ENCODE measurements at regions not wholly inside any gene's neighbourhood (a gene's known extent, or its start where the extent isn't known, plus 50 kb on each side); places are given as distances from the start of the nearest gene placed in this dataset.
"Not testable (repeated sequence)": the region's sequence is repeated elsewhere in the genome, so short reads cannot be mapped to it uniquely, and the experiment has no call there.

GRCh38 chr18:22283855-22284254 lies 114.5 kb downstream of the GATA6 start:
- not testable (repeated sequence) for DNase-seq

- no peak for DNase-seq
Measured at GRCh38 chr18:22283397-22283796, 114.0 kb downstream of the GATA6 start.

- peak; percentile 14 for DNase-seq
Measured at GRCh38 chr18:22283116-22283395, 113.7 kb downstream of the GATA6 start.

DNA sequence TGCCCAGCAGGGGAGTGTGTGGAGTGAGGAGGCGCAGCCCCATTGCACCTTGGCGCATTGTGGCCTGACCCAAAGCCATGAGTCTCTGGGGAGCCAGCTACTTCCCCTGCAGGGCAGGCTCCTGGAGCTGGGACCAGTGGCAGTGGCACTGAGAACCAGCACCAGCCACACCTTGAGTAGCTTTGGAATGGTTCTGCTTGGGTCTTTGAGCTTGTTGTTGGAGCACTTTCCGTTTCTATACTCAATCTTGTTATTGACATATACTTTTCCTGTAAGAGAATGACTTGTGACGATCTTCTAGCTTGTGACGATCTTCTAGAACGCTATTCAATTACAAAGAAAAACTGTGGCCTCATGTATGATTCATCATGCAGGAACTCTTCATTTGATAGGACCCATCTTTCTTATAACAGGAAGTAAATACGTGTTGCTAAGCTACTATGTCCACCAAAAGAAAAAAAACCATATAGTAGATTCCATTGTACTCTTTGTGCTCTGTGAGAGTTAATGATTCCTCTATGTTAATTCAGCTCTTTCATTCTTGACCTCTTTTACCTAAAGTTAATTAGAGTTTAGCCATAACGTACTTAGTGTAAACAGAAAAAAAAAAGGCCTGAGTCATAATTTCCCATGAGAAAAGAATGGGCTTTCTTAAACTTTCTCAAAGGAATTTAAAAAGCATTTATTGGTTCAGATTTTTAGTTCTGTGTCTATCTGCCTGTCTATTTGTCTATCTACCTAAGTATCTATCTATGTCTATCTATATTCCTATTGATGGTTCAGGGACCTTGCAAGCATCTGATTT lies 113.1 kb downstream of the GATA6 start:
- DNase-seq = peak; percentile 71

- DNase-seq = no peak
Measured at GRCh38 chr18:22280453-22280750, 111.0 kb downstream of the GATA6 start.

GRCh38 chr18:22279741-22280452 lies 110.5 kb downstream of the GATA6 start:
- DNase-seq = no peak

DNA sequence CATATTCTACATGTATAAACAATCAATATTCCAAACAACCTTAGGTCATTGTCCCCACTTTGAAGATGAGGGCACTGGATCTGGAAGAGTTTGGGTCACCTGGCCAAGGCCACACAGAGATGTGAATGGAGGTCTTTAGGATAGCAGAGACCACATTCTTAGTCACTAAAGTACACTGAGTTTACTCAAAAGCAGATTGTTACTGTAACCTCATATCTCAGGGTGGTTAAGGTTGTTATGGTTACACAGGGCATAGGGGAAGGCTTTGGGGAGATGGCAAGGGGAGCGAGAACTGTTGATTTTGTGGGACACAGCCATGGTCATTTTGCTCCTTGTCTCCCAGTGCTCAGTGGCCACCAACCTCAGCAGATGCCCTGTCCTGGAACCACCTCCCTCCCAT lies 109.4 kb downstream of the GATA6 start:
- no peak for DNase-seq

DNA sequence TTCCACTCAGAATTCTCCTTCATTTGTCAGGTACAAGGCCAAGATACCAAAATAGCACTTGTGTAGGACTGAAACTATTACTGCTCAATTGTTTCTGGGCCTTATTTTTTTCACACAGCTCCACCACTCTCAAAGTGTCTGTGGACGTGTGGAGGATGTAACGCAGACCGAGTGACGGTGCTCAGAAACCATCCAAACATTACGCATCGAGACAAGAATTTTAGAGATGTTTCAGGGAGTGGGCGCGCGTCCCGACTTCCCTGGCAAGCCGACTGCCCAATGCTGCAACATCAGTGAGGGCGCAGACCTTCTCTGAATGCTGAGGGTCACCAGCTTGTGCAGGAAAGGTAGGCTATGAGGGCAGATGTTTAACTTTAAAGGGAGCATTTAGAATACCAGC lies 108.4 kb downstream of the GATA6 start:
- no peak for DNase-seq

- no peak for DNase-seq
Measured at GRCh38 chr18:22276334-22276713, 106.9 kb downstream of the GATA6 start.

DNA sequence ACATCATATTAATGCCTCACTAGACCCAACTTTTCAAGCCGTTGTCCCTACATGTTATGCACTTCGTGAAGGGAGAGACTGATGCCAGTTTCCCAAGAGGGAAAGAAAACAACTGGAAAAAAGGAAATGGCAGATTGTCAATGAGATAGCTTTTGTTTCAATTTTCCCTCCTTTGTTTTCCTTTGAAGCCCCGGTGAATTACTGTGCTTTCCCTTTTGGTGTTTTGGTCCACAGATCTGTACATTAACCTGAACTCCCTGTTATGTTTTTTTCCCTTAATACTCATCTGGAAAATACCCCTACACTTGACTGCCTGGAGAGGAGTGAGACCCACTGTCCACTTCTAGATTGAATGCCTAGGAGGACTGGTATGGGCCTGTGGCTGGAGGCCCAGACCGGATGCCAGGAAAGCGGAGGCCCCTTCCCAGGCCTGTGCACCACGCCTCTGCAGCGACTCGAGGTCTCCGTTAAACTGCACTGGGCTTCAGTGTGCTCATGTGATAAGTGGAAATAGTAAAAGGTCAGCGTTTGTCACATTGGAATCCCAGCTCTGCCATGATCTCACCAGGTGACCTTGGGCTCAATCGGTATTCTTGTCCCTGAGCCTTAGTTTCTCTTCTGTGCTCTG lies 106.4 kb downstream of the GATA6 start:
- no peak for DNase-seq

DNA sequence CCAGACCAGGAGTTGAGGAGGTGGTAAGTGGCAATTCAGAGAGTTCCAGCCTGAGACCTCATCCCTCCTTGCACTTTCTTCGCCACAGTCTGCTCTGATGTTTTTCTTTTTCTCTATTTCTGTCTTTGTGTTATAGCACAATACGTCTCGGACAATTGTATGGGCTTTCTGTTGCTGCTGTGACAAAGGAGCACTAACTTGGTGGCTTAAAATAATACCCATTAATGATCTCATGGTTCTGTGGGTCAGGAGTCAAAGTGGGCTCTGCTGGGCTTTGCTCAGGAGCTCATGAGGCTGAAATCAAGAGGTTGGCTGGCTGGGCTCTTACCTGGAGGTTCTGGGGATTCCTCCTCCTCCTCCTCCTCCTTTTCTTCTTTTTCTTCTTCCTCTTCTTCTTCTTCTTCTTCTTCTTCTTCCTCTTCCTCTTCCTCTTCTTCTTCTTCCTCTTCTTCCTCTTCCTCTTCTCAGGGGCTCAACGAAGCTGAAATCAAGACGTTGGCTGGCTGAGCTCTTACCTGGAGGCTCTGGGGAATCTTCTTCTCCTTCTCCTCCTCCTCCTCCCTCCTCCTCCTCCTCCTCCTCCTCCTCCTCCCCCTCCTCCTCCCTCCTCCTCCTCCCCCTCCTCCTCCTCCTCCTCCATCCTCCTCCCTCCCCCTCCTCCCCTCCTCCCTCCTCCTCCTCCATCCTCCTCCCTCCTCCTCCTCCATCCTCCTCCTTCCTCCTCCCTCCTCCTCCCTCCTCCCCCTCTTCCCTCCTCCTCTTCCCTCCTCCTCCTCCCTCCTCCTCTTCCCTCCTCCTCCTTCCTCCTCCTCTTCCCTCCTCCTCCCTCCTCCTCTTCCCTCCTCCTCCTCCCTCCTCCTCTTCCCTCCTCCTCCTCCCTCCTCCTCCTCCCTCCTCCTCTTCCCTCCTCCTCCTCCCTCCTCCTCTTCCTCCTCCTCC lies 104.0 kb downstream of the GATA6 start:
- DNase-seq = no peak

GRCh38 chr18:22272242-22272641 lies 102.9 kb downstream of the GATA6 start:
- no peak for DNase-seq

DNA sequence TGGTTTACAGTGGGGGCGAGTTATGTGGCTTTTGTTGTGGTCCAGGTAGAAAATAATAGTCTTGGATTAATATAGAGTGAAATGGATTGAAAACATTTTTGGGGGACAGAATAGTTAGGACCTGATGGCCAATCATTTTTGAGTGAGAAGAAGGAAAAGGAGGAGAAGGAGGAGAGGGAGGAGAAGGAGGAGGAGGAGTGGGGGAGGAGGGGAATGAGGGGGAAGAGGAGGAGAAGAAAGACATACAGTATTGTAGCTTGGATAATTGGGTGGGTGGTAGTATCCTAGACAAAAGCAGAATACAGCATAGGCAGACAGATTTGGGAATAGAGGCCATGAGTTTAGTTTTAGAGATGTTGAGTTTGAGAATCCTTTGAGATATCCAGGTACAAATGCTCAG lies 101.6 kb downstream of the GATA6 start:
- no peak for DNase-seq

GRCh38 chr18:22268641-22269128 lies 99.3 kb downstream of the GATA6 start:
- no peak for DNase-seq

GRCh38 chr18:22267697-22268096 lies 98.3 kb downstream of the GATA6 start:
- DNase-seq = no peak

- DNase-seq = no peak
Measured at GRCh38 chr18:22267225-22267624, 97.8 kb downstream of the GATA6 start.

DNA sequence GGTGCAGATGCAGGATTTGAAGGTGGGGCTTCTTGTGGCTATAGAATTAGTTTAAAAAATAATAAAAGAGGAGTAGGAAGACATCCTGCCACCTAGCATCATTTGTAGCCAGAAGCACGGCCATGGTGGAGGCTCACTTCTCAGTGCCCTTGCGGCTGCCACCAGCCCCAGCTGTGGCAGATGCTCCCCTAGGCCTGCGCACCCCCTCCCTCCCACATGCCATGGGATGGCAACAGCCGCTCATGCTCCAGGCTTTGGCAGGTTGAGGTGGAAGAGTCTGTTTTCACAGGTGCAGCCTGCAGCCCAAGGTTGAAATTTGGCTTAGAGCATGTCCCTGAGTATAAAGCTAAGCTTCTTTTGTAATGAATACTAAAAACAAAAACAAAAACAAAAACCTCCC lies 96.4 kb downstream of the GATA6 start:
- no peak for DNase-seq

GRCh38 chr18:22260208-22260820 lies 90.9 kb downstream of the GATA6 start:
- peak; percentile 43 for DNase-seq

GRCh38 chr18:22257022-22257543 lies 87.7 kb downstream of the GATA6 start:
- DNase-seq = no peak

GRCh38 chr18:22254088-22254487 lies 84.7 kb downstream of the GATA6 start:
- DNase-seq = no peak

- no peak for DNase-seq
Measured at GRCh38 chr18:22253676-22254075, 84.3 kb downstream of the GATA6 start.

GRCh38 chr18:22253156-22253555 lies 83.8 kb downstream of the GATA6 start:
- DNase-seq = no peak
